WERI-Rb-1 (cell line): ENCODE measurements at regions not wholly inside any gene's neighbourhood (a gene's known extent, or its start where the extent isn't known, plus 50 kb on each side); places are given as distances from the start of the nearest gene placed in this dataset.

Experiments
- DNase-seq: peaks from one replicate; pipeline ENCODE4 v3.0.0-alpha.2; 2020
- H3K27ac ChIP-seq: fragments of 250-450 bp; sonication (Bioruptor Pico); 2 replicates; pipeline ENCODE4 v1.5.1; 2020; ENCODE audit warnings: mild to moderate bottlenecking, moderate library complexity
- H3K27me3 ChIP-seq: fragments of 250-450 bp; sonication (Bioruptor Pico); 2 replicates; pipeline ENCODE4 v1.5.1; 2021; ENCODE audit warnings: mild to moderate bottlenecking, low read depth, moderate library complexity; ENCODE audit not compliant: insufficient read depth, severe bottlenecking
- H3K36me3 ChIP-seq: fragments of 250-450 bp; sonication (Bioruptor Pico); 2 replicates; pipeline ENCODE4 v1.5.1; 2020; ENCODE audit warnings: mild to moderate bottlenecking, moderate library complexity
- H3K4me3 ChIP-seq: 2 replicates; pipeline ENCODE4 v1.5.1; 2011; ENCODE audit warnings: low read depth, mild to moderate bottlenecking, control low read depth, low read length
- H3K9me3 ChIP-seq: fragments of 250-450 bp; sonication (Bioruptor Pico); 2 replicates; pipeline ENCODE4 v1.5.1; 2021; ENCODE audit warnings: mild to moderate bottlenecking, moderate library complexity; ENCODE audit not compliant: severe bottlenecking
- TF ChIP-seq, protein P1 (sequence below): IDR thresholded peaks from 2 replicates; pipeline ENCODE4 v1.5.1; 2011; ENCODE audit warnings: low read depth, mild to moderate bottlenecking, control low read depth, inconsistent platforms, low read length

DNA sequence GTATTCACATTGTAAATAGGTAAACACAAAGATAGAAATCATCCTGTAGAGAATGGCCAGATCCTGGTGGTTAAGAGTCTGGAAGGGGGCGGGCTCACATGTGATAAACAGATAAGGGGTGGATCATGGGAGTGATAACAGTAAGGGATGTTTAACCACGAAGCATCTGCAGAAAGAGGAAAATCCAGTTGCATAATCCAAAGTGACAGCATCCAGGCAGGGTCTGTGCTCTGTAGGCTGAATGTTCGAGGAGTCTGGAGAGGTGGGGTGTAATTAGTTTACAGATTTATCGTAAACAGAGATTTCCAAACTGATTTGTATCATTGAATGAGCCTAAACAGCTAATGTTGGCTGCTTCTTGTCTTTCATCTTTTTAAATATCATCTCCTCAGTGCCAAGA is 1009.8 kb upstream of the SLIT2 start:
- Histone ChIP-seq H3K27ac (no peak overlapping the region), H3K9me3 (no peaks in the 10 kb centered on the region), H3K4me3 (no peak overlapping the region), H3K36me3 (no peaks in the 10 kb centered on the region), H3K27me3 (no peaks in the 10 kb centered on the region)
- TF ChIP-seq, protein P1, sequence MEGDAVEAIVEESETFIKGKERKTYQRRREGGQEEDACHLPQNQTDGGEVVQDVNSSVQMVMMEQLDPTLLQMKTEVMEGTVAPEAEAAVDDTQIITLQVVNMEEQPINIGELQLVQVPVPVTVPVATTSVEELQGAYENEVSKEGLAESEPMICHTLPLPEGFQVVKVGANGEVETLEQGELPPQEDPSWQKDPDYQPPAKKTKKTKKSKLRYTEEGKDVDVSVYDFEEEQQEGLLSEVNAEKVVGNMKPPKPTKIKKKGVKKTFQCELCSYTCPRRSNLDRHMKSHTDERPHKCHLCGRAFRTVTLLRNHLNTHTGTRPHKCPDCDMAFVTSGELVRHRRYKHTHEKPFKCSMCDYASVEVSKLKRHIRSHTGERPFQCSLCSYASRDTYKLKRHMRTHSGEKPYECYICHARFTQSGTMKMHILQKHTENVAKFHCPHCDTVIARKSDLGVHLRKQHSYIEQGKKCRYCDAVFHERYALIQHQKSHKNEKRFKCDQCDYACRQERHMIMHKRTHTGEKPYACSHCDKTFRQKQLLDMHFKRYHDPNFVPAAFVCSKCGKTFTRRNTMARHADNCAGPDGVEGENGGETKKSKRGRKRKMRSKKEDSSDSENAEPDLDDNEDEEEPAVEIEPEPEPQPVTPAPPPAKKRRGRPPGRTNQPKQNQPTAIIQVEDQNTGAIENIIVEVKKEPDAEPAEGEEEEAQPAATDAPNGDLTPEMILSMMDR = no peak
- no peak for DNase-seq

DNA sequence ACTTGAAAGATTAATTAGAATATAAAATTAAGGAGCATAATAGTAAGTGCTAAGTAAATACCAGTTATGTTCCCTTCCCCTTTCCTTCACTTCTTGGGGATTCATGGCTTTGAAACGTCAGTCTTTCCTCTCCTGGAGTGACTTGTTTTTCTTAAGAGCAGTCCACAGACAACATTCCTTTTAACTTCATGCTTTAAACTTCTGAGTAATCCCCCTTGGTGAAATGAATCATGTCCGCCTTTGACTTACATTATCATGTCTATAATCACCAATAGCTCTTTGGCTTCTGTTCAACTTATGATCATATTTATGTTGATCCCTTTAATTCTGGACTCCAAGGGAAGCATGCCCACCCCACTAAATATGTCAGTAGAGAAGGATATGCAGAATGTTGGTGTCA is 1012.1 kb upstream of the SLIT2 start:
- TF ChIP-seq, protein P1 = no peak
- no peaks in the 10 kb centered on the region for H3K9me3 ChIP-seq
- no peaks in the 10 kb centered on the region for H3K36me3 ChIP-seq
- H3K4me3 ChIP-seq = no peak overlapping the region
- no peak for DNase-seq
- no peak overlapping the region for H3K27ac ChIP-seq
- no peaks in the 10 kb centered on the region for H3K27me3 ChIP-seq

DNA sequence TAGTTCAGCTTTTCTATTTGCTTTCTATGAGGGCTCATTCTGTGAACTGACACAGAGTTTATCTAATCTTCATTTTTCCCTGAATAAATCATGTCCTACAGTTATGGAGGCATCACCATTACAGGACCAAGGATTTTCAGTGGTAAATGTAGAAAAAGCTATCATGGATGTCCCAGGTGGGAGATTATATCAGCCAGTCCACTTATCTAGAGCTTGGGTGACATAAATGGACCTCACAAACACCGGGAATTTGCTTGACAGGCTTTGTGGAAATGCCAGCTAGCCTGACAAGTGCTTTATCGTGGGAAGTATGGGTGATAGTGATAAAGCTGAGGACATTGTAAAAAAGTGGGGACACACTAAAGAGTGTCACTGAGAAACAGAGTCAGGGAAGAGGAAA is 1015.2 kb upstream of the SLIT2 start:
- Histone ChIP-seq H3K4me3 (no peak overlapping the region), H3K36me3 (no peaks in the 10 kb centered on the region), H3K27ac (no peak overlapping the region), H3K27me3 (no peaks in the 10 kb centered on the region), H3K9me3 (no peaks in the 10 kb centered on the region)
- DNase-seq = no peak
- TF ChIP-seq, protein P1 = no peak

DNA sequence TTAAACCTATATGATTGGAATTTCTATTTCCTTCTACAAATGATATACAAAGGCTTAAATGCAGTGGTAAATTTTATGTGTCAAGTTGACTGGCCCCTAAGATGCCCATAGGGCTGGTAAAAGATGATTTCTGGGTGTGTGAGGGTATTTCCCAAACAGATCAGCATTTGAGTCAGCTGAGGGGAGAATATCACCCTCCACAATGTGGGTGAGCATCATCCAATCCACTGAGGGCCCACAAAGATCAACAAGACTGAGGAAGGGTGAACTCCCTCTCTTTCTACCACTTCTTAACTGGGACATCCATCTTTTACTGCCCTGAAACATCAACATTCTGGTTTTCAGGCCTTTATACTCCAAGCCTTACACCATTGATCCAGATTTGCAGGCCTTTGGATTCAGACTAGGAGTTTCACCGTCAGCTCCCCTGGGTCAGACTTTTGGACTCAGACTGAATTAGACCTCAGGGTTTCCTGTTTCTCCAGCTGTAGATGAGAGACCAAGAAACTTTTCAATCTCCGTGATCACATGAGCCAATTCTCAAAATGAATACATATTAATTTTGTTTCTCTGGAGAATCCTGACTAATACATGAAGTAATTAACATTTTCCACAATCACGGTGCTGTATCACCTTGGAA is 1020.7 kb upstream of the SLIT2 start:
- no peak for DNase-seq
- H3K36me3 ChIP-seq = no peaks in the 10 kb centered on the region
- no peaks in the 10 kb centered on the region for H3K27me3 ChIP-seq
- TF ChIP-seq, protein P1 = no peak
- no peaks in the 10 kb centered on the region for H3K9me3 ChIP-seq
- H3K27ac ChIP-seq = no peak overlapping the region
- H3K4me3 ChIP-seq = no peak overlapping the region

DNA sequence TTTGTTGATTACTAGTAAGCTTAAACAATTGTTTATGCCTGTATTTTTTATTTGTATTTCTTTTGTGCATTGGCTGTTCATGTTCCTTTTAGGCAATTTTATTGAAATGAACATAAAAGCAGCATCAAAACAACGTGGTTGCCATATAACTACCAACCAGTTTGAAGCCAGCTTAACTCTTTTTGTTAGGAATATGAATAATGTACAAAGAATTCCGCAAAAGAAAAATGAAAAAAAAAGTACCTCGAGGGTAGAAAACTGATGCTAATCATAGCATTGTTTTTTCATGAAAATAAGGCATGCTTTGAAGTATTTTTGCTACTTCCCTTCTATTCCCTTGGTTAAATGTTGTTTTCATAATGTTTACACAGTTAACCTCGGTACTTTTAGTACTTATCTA is 1024.0 kb upstream of the SLIT2 start:
- TF ChIP-seq, protein P1 = no peak
- no peaks in the 10 kb centered on the region for H3K36me3 ChIP-seq
- DNase-seq = no peak
- H3K4me3 ChIP-seq = no peak overlapping the region
- no peaks in the 10 kb centered on the region for H3K9me3 ChIP-seq
- H3K27ac ChIP-seq = no peak overlapping the region
- H3K27me3 ChIP-seq = no peaks in the 10 kb centered on the region

DNA sequence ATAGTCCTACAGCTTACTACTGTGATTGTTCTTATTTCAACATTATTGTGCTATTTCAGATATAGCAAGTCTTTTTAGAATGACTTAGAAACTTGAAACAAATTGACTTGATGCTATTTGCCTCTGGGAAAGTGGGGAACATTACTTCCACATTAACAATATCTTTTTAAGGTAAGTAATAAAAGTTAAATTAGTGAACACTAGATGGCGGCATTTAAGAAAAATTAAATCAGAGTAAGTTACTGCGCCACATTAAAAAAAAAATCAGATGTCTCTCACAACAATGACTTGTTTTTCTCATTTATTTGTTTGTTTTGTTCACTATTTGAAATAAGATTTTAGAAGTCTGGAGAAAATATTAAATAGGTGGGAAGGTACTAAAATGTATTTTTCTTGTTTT is 1026.9 kb upstream of the SLIT2 start:
- no peaks in the 10 kb centered on the region for H3K27me3 ChIP-seq
- no peak overlapping the region for H3K4me3 ChIP-seq
- no peak overlapping the region for H3K27ac ChIP-seq
- TF ChIP-seq, protein P1 = no peak
- no peaks in the 10 kb centered on the region for H3K9me3 ChIP-seq
- DNase-seq = no peak
- H3K36me3 ChIP-seq = no peaks in the 10 kb centered on the region
